PFSK-1 (cell line): ENCODE measurements at regions not wholly inside any gene's neighbourhood (a gene's known extent, or its start where the extent isn't known, plus 50 kb on each side); places are given as distances from the start of the nearest gene placed in this dataset.

ENCODE experiments used
- POLR2AphosphoS5 ChIP-seq: IDR thresholded peaks from 2 replicates; pipeline ENCODE4 v1.6.1; 2012; ENCODE audit warnings: low read depth, mild to moderate bottlenecking, control low read depth, low read length, moderate library complexity
- SIN3A ChIP-seq: IDR thresholded peaks from 2 replicates; pipeline ENCODE4 v1.6.1; 2012; ENCODE audit warnings: mild to moderate bottlenecking, low read length, moderate library complexity, borderline replicate concordance; ENCODE audit not compliant: insufficient read depth
- TF ChIP-seq, protein P1 (sequence below), 2 experiments: IDR thresholded peaks; 2 replicates each; pipeline versions ENCODE4 v1.6.1 to v1.8.0; 2011 to 2012; ENCODE audit warnings: low read depth in 2 of 2, low read length in 2 of 2, control low read depth in 1 of 2, inconsistent platforms in 1 of 2, mild to moderate bottlenecking in 1 of 2, moderate library complexity in 1 of 2; ENCODE audit not compliant: insufficient read depth in 1 of 2

DNA sequence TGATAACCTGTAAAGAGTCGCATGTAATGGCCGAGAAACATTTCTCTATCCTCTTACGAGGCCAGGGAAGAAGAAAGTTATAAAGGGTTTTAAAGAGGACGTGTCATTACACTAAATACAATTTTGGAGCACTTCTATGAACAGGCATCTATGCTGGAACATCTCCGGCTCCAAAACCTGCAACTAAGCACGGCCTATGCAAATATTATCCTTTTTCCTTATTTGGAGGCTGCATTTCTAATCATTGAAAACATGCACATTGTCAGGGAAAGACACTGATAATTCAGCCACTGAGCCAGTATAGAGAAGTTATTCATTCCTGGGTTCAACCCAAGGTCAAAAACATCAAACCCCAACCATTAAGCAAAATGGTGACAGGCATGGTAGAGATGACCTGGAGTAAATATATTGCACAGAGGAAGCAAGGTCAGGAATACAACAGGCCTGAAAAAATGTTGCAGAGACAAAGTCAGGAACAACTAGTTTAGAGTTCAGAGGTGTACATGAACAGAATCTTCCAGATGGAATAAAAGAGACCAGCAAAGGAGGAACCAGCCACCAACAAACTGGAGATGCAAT lies 674.1 kb downstream of the NR2F1-AS1 start:
- TF ChIP-seq POLR2AphosphoS5: no peak
- no peak for TF ChIP-seq SIN3A
- TF ChIP-seq, protein P1, sequence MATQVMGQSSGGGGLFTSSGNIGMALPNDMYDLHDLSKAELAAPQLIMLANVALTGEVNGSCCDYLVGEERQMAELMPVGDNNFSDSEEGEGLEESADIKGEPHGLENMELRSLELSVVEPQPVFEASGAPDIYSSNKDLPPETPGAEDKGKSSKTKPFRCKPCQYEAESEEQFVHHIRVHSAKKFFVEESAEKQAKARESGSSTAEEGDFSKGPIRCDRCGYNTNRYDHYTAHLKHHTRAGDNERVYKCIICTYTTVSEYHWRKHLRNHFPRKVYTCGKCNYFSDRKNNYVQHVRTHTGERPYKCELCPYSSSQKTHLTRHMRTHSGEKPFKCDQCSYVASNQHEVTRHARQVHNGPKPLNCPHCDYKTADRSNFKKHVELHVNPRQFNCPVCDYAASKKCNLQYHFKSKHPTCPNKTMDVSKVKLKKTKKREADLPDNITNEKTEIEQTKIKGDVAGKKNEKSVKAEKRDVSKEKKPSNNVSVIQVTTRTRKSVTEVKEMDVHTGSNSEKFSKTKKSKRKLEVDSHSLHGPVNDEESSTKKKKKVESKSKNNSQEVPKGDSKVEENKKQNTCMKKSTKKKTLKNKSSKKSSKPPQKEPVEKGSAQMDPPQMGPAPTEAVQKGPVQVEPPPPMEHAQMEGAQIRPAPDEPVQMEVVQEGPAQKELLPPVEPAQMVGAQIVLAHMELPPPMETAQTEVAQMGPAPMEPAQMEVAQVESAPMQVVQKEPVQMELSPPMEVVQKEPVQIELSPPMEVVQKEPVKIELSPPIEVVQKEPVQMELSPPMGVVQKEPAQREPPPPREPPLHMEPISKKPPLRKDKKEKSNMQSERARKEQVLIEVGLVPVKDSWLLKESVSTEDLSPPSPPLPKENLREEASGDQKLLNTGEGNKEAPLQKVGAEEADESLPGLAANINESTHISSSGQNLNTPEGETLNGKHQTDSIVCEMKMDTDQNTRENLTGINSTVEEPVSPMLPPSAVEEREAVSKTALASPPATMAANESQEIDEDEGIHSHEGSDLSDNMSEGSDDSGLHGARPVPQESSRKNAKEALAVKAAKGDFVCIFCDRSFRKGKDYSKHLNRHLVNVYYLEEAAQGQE (IDR thresholded peaks at IDR 0.05; ENCODE audit: insufficient read depth in 1 of 2, low read depth in 2 of 2, low read length in 2 of 2): no peak
